Naive B cell (primary cell): ENCODE measurements at regions not wholly inside any gene's neighbourhood (a gene's known extent, or its start where the extent isn't known, plus 50 kb on each side); places are given as distances from the start of the nearest gene placed in this dataset.
A peak's percentile ranks its signal among the peaks of the same experiment; 100 is the strongest.

Experiments
- ATAC-seq, 2 donors: fragments of 150-1000 bp; cut with Tn5 transposase; 2 replicates each; pipeline ENCODE4 v1.10.0; 2021; ENCODE audit warnings: low read depth in 2 of 2, mild to moderate bottlenecking in 2 of 2, moderate library complexity in 2 of 2
- DNase-seq: peaks from one replicate; pipeline ENCODE4 v3.0.0; 2022
- H3K27ac Mint-ChIP-seq, 6 donors: one replicate each; pipeline ENCODE4 v1.8.0; 2020 to 2022; ENCODE audit warnings: mild to moderate bottlenecking in 6 of 6, mixed read lengths in 6 of 6, moderate library complexity in 5 of 6, inconsistent platforms in 2 of 6
- H3K27me3 Mint-ChIP-seq, 3 donors: one replicate each; pipeline ENCODE4 v1.8.0; 2021 to 2022; ENCODE audit warnings: mixed read lengths in 3 of 3, mild to moderate bottlenecking in 1 of 3
- H3K36me3 Mint-ChIP-seq, 2 donors: one replicate each; pipeline ENCODE4 v1.8.0; 2020 to 2022; ENCODE audit warnings: mixed read lengths in 2 of 2, inconsistent platforms in 1 of 2, mild to moderate bottlenecking in 1 of 2
- H3K4me1 Mint-ChIP-seq, 3 donors: one replicate each; pipeline ENCODE4 v1.8.0; 2020 to 2022; ENCODE audit warnings: mixed read lengths in 3 of 3, inconsistent platforms in 1 of 3, mild to moderate bottlenecking in 1 of 3, moderate library complexity in 1 of 3
- H3K4me3 Mint-ChIP-seq, 8 donors: one replicate each; pipeline ENCODE4 v1.8.0; 2020 to 2022; ENCODE audit warnings: mild to moderate bottlenecking in 8 of 8, mixed read lengths in 8 of 8, moderate library complexity in 8 of 8, inconsistent platforms in 2 of 8
- H3K9me3 Mint-ChIP-seq, 7 donors: one replicate each; pipeline ENCODE4 v1.8.0; 2020 to 2022; ENCODE audit warnings: mixed read lengths in 7 of 7, mild to moderate bottlenecking in 5 of 7, inconsistent platforms in 2 of 7, moderate library complexity in 1 of 7

DNA sequence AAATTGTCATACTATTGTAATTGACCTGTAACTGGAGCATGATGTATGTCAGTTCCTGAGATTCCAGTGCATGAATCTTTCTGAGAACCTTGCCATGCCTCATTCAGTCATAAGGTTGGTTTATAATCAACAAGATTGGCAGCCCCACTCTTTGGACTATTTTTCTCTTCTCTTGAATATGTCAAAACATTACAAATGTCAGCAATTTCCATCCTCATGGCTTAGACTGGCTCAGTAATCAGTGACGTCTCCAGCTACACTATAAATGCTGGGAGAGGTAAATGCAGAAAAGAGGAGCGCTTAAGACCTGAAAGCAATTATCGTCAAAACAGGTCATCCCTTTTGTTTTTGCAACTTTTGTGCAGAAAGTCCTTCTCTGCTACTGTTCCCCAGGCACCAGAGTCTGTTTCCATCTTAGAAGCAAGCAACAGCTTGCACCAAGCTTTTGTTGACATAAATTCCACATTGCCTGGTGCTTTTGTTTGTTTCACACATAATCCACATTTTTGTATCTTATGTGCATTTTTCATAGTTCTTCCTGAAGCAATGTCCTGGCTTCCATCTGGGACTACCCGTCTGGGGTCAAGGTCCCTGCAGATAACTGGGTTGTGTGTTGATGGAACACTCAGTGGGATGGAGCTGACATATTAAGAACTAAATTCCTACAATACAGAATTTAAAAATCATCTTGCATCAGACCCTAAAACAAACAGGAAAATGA is 149.8 kb downstream of the OSR1 start:
- Mint-ChIP-seq H3K4me3 (no peak overlapping the region), H3K27me3 (no peaks in the 10 kb centered on the region), H3K36me3 (no peaks in the 10 kb centered on the region), H3K27ac (no peak overlapping the region), H3K9me3 (peaks cover 0 to 5% (median 0%) of the 10 kb centered on the region in 7 donors), H3K4me1 (no peaks in the 10 kb centered on the region)
- ATAC-seq (no peak), DNase-seq (no peak)

GRCh38 chr2:19207452-19207851 is 151.0 kb downstream of the OSR1 start:
- Mint-ChIP-seq H3K27ac (no peak overlapping the region), H3K4me1 (no peaks in the 10 kb centered on the region), H3K36me3 (no peaks in the 10 kb centered on the region), H3K9me3 (peaks cover 0 to 5% (median 0%) of the 10 kb centered on the region in 7 donors), H3K4me3 (no peak overlapping the region), H3K27me3 (no peaks in the 10 kb centered on the region)
- DNase-seq (no peak), ATAC-seq (no peak)

GRCh38 chr2:19205983-19206533 is 152.4 kb downstream of the OSR1 start:
- H3K27ac Mint-ChIP-seq, result no peak overlapping the region
- H3K4me3 Mint-ChIP-seq, result no peak overlapping the region
- ATAC-seq, result no peak
- no peak for DNase-seq
- H3K27me3 Mint-ChIP-seq, result no peaks in the 10 kb centered on the region
- peaks cover 0 to 5% (median 0%) of the 10 kb centered on the region in 7 donors for H3K9me3 Mint-ChIP-seq
- H3K4me1 Mint-ChIP-seq, result no peaks in the 10 kb centered on the region
- H3K36me3 Mint-ChIP-seq, result no peaks in the 10 kb centered on the region

DNA sequence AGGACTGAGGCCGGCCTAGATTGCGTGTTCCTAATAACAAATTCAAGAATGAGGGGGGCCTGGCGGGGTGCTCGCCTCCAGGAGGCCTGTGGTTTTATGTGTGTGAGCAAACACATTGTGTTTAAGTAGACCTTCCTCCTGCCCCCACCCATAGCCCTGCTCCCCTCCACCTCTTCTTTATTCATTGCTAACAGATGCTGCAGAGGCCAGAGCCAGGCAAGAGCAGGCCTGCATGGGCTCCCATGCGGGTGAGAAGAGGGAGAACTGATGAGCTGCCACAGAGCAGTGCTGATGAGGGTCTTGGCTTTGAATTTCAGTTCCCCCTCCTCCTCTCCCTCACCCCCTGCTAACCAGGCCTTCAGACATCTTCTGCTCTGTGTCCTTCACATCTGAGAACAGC is 154.6 kb downstream of the OSR1 start:
- Mint-ChIP-seq H3K9me3 (peaks cover 0 to 2% (median 0%) of the 10 kb centered on the region in 7 donors), H3K36me3 (no peaks in the 10 kb centered on the region), H3K27me3 (no peaks in the 10 kb centered on the region), H3K4me1 (no peaks in the 10 kb centered on the region), H3K27ac (peak overlapping the region in 1 of 6 donors; percentile 7), H3K4me3 (no peak overlapping the region)
- no peak for DNase-seq
- no peak for ATAC-seq

DNA sequence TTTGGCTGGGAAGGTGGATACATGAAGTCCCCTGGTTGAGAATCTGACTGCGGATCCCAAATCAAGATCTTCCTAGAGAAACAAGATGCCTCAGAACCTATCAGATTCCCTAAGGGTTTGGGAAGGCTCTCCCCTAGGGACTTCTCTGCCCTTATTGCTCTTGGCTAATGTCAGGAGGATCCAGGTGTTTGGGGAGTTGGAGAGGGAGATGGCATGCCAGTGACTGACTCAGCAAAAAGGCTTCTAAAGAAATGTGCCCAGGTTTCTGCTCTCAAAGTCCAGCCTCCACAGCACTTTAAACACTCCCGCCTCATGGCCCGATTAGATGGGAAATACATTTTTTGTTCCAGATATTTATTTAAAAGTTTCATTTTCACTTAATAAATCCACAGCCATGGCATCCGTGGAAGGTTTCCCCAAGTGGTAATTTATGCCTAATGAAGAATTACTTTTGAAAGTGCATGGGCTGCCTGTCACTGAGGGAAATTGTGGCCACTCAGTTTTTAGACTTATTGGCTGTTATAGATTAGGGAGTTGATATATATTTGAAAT is 156.4 kb downstream of the OSR1 start:
- H3K4me1 Mint-ChIP-seq, result no peaks in the 10 kb centered on the region
- H3K9me3 Mint-ChIP-seq, result peaks cover 0 to 14% (median 5%) of the 10 kb centered on the region in 7 donors
- no peak overlapping the region for H3K4me3 Mint-ChIP-seq
- DNase-seq (no peak), ATAC-seq (no peak)
- H3K36me3 Mint-ChIP-seq, result no peaks in the 10 kb centered on the region
- no peaks in the 10 kb centered on the region for H3K27me3 Mint-ChIP-seq
- no peak overlapping the region for H3K27ac Mint-ChIP-seq

- ATAC-seq (no peak), DNase-seq (no peak)
- Mint-ChIP-seq H3K4me3 (no peak overlapping the region), H3K27me3 (no peaks in the 10 kb centered on the region), H3K4me1 (no peaks in the 10 kb centered on the region), H3K9me3 (peaks cover 0 to 23% (median 10%) of the 10 kb centered on the region in 7 donors), H3K36me3 (no peaks in the 10 kb centered on the region), H3K27ac (no peak overlapping the region)
Observed at GRCh38 chr2:19198381-19198780, 160.0 kb downstream of the OSR1 start.

GRCh38 chr2:19195661-19196060 is 162.8 kb downstream of the OSR1 start:
- H3K27ac Mint-ChIP-seq, result no peak overlapping the region
- H3K36me3 Mint-ChIP-seq, result no peaks in the 10 kb centered on the region
- H3K4me3 Mint-ChIP-seq, result no peak overlapping the region
- ATAC-seq (no peak), DNase-seq (no peak)
- H3K4me1 Mint-ChIP-seq, result no peaks in the 10 kb centered on the region
- peaks cover 0 to 23% (median 11%) of the 10 kb centered on the region in 7 donors for H3K9me3 Mint-ChIP-seq
- no peaks in the 10 kb centered on the region for H3K27me3 Mint-ChIP-seq

DNA sequence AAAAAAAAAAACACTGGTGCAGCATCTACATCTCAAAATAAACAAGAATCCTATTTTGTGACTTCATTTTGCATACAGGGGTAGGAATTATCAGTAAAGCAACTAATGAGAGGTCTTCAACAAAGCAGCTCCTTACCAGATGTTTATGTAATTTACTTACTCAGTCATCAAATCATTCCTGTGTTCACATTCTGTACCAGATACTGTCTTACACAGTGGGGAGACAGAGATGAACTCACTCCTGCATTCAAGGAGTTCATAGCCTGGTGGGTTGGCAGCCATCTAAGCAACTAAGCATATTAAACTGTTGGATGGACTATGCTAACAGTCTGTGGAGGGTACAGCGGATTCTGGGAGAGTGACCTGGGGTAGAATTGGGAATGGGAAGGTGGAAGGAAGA is 169.0 kb downstream of the OSR1 start:
- Mint-ChIP-seq H3K36me3 (no peaks in the 10 kb centered on the region), H3K4me1 (no peaks in the 10 kb centered on the region), H3K4me3 (no peak overlapping the region), H3K9me3 (peaks cover 0 to 7% (median 3%) of the 10 kb centered on the region in 7 donors), H3K27me3 (no peaks in the 10 kb centered on the region), H3K27ac (peak overlapping the region in 1 of 6 donors; percentile 3)
- DNase-seq (no peak), ATAC-seq (no peak)

DNA sequence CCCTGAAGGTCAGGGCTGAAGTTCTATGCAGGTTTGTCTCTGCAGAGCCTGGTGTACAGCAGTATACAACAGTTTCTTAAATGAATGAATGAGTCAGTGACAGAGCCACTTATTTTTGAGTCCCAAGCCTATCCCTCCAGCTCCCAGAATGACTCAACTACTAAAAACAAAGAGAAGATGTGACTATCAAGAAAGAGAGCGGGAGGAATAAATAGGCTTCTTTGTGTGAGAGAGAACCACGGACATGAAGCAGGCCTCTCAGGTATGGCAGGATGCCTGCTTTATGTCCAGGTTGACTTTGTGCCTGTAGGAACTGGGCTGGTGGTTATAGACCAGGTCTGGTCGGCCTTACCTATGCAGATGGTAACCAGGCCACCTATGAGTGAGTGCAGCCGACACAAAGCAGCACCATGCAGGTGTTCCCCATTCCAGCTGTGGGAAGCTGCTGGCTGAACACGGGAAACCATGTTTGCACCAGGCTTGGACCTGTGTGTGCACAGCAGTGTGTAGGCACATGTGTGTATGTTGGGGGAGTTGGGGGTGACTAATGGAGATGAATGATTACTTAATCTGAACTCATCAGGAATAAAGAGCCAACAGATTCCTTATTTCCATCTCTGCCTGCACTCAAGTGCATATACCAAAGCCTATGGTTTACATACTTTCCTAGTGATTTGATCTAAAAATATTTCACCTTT is 171.0 kb downstream of the OSR1 start:
- Mint-ChIP-seq H3K27me3 (no peaks in the 10 kb centered on the region), H3K36me3 (no peaks in the 10 kb centered on the region), H3K4me3 (no peak overlapping the region), H3K9me3 (peaks cover 1 to 13% (median 4%) of the 10 kb centered on the region in 7 donors), H3K4me1 (no peaks in the 10 kb centered on the region), H3K27ac (no peak overlapping the region)
- ATAC-seq (no peak), DNase-seq (no peak)

GRCh38 chr2:19185086-19185485 is 173.3 kb downstream of the OSR1 start:
- Mint-ChIP-seq H3K36me3 (no peaks in the 10 kb centered on the region), H3K9me3 (peaks cover 4 to 34% (median 17%) of the 10 kb centered on the region in 7 donors), H3K27me3 (no peaks in the 10 kb centered on the region), H3K4me3 (peak overlapping the region in 1 of 8 donors; percentile 12), H3K27ac (no peak overlapping the region), H3K4me1 (no peaks in the 10 kb centered on the region)
- DNase-seq, result no peak
- ATAC-seq, result no peak

- no peaks in the 10 kb centered on the region for H3K36me3 Mint-ChIP-seq
- no peak overlapping the region for H3K27ac Mint-ChIP-seq
- DNase-seq (no peak), ATAC-seq (no peak)
- no peaks in the 10 kb centered on the region for H3K4me1 Mint-ChIP-seq
- no peak overlapping the region for H3K4me3 Mint-ChIP-seq
- H3K9me3 Mint-ChIP-seq, result peaks cover 2 to 32% (median 22%) of the 10 kb centered on the region in 7 donors
- no peaks in the 10 kb centered on the region for H3K27me3 Mint-ChIP-seq
Observed at GRCh38 chr2:19178175-19178574, 180.2 kb downstream of the OSR1 start.

DNA sequence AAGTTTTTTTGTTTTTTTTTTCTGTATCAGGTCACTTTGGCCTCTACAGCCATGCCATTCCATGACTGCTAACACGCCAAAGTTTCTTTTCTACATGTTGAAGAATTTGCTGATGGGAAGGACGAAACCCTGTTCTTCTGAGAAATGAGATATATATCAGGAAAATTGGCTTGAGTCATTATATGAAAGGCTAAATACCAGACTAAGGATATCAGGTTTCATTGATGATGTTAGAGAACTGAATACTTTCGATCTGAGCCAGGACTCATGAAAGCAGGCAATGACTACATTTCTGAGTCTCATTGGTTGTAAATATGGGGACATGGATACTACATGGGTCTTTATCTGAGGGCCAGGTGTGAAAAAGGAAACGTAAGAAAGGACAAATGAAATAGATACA is 181.4 kb downstream of the OSR1 start:
- Mint-ChIP-seq H3K27ac (no peak overlapping the region), H3K9me3 (peaks cover 0 to 20% (median 16%) of the 10 kb centered on the region in 7 donors), H3K4me3 (no peak overlapping the region), H3K27me3 (no peaks in the 10 kb centered on the region), H3K4me1 (no peaks in the 10 kb centered on the region), H3K36me3 (no peaks in the 10 kb centered on the region)
- DNase-seq, result no peak
- ATAC-seq, result no peak

DNA sequence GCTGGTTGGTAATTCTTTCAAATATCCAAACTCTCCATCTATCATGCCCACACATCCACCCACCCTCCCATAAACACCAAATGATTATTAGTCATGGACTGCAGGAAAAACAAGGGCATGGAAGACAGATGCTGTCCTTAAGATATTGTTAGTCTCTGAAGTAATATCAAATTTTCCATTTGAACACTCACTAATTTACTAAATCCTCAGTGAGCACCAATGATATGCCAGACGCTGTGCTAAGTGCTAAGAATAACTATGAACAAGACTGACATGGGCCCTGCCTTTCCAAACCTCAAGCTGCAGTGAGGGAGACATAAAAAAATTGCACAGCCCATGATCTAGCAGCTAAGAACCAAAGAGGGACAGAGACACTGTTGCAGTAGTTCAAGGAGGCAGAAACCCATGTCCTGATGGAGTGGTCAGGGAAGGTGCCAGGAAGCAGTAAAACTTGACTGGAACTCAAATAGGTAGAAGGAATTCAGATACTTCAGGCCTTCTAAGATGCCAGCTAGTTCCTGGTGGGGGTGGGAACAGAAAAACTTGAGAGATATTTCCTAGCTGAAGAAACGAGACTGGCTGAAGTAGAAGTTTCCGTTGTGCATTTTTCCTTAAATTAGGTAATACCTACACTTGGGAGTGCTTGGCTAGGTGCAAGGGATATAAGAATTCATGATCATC is 182.1 kb downstream of the OSR1 start:
- H3K4me1 Mint-ChIP-seq, result no peaks in the 10 kb centered on the region
- H3K27me3 Mint-ChIP-seq, result no peaks in the 10 kb centered on the region
- DNase-seq (no peak), ATAC-seq (no peak)
- H3K27ac Mint-ChIP-seq, result no peak overlapping the region
- no peak overlapping the region for H3K4me3 Mint-ChIP-seq
- no peaks in the 10 kb centered on the region for H3K36me3 Mint-ChIP-seq
- H3K9me3 Mint-ChIP-seq, result peaks cover 0 to 19% (median 17%) of the 10 kb centered on the region in 7 donors
